Breast epithelium (tissue), 3 donors: ENCODE measurements at regions not wholly inside any gene's neighbourhood (a gene's known extent, or its start where the extent isn't known, plus 50 kb on each side); places are given as distances from the start of the nearest gene placed in this dataset.
A peak's percentile ranks its signal among the peaks of the same experiment; 100 is the strongest.

ENCODE experiments used
- CTCF ChIP-seq, 3 donors: fragments of 450-650 bp; IDR thresholded peaks; one replicate each; pipeline ENCODE4 v1.5.1; 2016 to 2017; ENCODE audit warnings: antibody characterized with exemption in 3 of 3, mild to moderate bottlenecking in 3 of 3, moderate library complexity in 3 of 3
- POLR2A ChIP-seq: fragments of 450-650 bp; IDR thresholded peaks from one replicate; pipeline ENCODE4 v1.6.1; 2016; ENCODE audit warnings: antibody characterized with exemption, mild to moderate bottlenecking, moderate library complexity
- POLR2AphosphoS5 ChIP-seq, 3 donors: sonication (generic); formaldehyde crosslinking; IDR thresholded peaks; one replicate each; pipeline ENCODE4 v1.6.1; 2017; ENCODE audit warnings: antibody characterized with exemption in 3 of 3

DNA sequence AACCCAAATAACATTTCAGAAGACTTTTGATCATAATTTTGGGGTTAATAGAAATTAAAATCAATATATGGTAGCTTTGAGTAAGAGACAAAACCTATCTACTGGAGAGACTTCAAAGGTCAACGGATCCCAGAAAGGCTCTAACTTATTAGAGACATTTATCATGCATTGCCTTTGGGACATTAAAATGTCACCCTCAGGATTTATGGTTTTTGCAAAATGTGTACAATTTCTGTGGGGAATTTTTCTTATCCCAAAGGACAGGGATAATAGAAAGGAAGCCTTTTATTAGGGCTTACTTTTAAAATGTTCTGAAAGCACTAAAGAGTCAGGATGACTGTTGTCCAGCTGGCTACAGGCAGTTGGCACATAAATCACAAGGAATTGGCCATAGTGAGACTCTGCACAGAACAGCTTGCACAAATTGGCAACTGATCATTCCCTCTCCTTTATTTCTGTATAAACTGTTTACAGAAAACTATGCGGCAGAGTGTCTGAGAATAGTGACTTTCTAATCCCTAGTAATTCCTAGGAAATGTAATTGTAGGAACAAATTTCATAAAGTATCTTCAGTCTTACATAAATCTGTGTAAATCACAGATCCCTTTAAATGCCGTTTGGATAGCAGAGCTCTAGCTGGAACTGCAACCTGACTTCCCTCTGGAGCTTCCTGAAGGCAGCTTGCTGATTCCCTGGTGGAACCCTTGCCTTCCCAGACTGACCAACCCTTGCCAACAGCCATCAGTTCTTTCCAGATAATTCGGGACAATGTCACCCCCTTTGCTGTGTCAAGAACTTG lies 201.1 kb upstream of the PREP start:
- TF ChIP-seq CTCF (IDR thresholded peaks at IDR 0.05) (no peak), POLR2AphosphoS5 (IDR thresholded peaks at IDR 0.05) (peak in 2 of 3 donors; percentile 34 to 84), POLR2A (no peak)
